Panc1 (cell line): ENCODE measurements at regions not wholly inside any gene's neighbourhood (a gene's known extent, or its start where the extent isn't known, plus 50 kb on each side); places are given as distances from the start of the nearest gene placed in this dataset.

ENCODE experiments used
- ATAC-seq: fragments of 200-7000 bp; cut with Tn5 transposase; 2 replicates; pipeline ENCODE4 v1.9.1; 2020; ENCODE audit warnings: mild to moderate bottlenecking, moderate library complexity
- BruUV-seq: library from RNA; stranded (reverse); fragments of 400-500 nt; replicated peaks from 2 replicates; lab custom pipeline; 2021; lab: Mats Ljungman, UMichigan
- CTCF ChIA-PET: fragments of 300-600 bp; sonication (Branson Sonifier 250); formaldehyde crosslinking; loops from one replicate; lab custom pipeline; 2022; ENCODE audit warnings: antibody characterized with exemption; lab: Charles Lee
- POLR2A ChIA-PET: fragments of 300-600 bp; sonication (Branson Sonifier 250); formaldehyde crosslinking; loops from one replicate; lab custom pipeline; 2022; ENCODE audit warnings: antibody characterized with exemption; lab: Charles Lee
- DNase-seq: peaks from one replicate; pipeline ENCODE4 v3.0.0-alpha.2; 2010; ENCODE audit warnings: low read depth, low spot score
- H3K27ac ChIP-seq: 2 replicates; pipeline ENCODE4 v1.5.1; 2011; ENCODE audit warnings: mild to moderate bottlenecking, low read length, inconsistent platforms
- H3K27me3 ChIP-seq: fragments of 200-500 bp; sonication (Bioruptor generic); 2 replicates; pipeline ENCODE4 v1.6.0; 2014; ENCODE audit warnings: low read length, inconsistent platforms; ENCODE audit not compliant: control insufficient read depth, insufficient read depth
- H3K36me3 ChIP-seq: fragments of 200-500 bp; sonication (Bioruptor generic); 2 replicates; pipeline ENCODE4 v1.5.1; 2014; ENCODE audit warnings: inconsistent platforms, mild to moderate bottlenecking, low read length, moderate library complexity; ENCODE audit not compliant: control insufficient read depth, insufficient read depth
- H3K4me1 ChIP-seq: 2 replicates; pipeline ENCODE4 v1.5.1; 2011; ENCODE audit warnings: inconsistent platforms, mild to moderate bottlenecking, low read length, moderate library complexity; ENCODE audit not compliant: control insufficient read depth, insufficient read depth
- H3K4me3 ChIP-seq, 2 experiments: 2 replicates each; pipeline ENCODE4 v1.5.1; 2011 to 2012; ENCODE audit warnings: low read depth in 2 of 2, low read length in 2 of 2, mild to moderate bottlenecking in 2 of 2, inconsistent platforms in 1 of 2, moderate library complexity in 1 of 2
- H3K9me3 ChIP-seq: fragments of 200-500 bp; sonication (Bioruptor generic); 2 replicates; pipeline ENCODE4 v1.5.1; 2014; ENCODE audit warnings: low read depth, mild to moderate bottlenecking, inconsistent platforms, low read length, moderate library complexity; ENCODE audit not compliant: control insufficient read depth, insufficient read depth
- POLR2AphosphoS5 ChIP-seq: IDR thresholded peaks from 2 replicates; pipeline ENCODE4 v1.6.1; 2012; ENCODE audit warnings: mild to moderate bottlenecking, low read depth, low read length, moderate library complexity
- SIN3A ChIP-seq: IDR thresholded peaks from 2 replicates; pipeline ENCODE4 v1.6.1; 2012; ENCODE audit warnings: low read depth, mild to moderate bottlenecking, low read length, moderate library complexity, borderline replicate concordance; ENCODE audit not compliant: insufficient read depth
- TCF7L2 ChIP-seq: IDR thresholded peaks from 2 replicates; pipeline ENCODE4 v1.6.1; 2011; ENCODE audit warnings: mild to moderate bottlenecking, low read depth, low read length, inconsistent platforms
- in situ Hi-C: cut with HindIII; loops from 2 replicates; pipeline ENCODE4 v1.10.0; 2016; ENCODE audit warnings: low sequenced_read_pairs, low pct_unique_long_range_greater_than_20kb
- intact Hi-C: fragments of 100-400 bp; cut with micrococcal nuclease; formaldehyde crosslinking; loops from one replicate; pipeline ENCODE4 v1.10.0; 2022; ENCODE audit not compliant: unreplicated experiment
- TF ChIP-seq, protein P1 (sequence below), 2 experiments: IDR thresholded peaks; 2 replicates each; pipeline ENCODE4 v1.6.1; 2011 to 2012; ENCODE audit warnings: low read depth in 2 of 2, control low read depth in 1 of 2, low read length in 1 of 2, mild to moderate bottlenecking in 1 of 2, moderate library complexity in 1 of 2; ENCODE audit not compliant: insufficient read depth in 1 of 2
- TF ChIP-seq, protein P2 (sequence below): fragments of 450-650 bp; IDR thresholded peaks from 2 replicates; pipeline ENCODE4 v1.5.1; 2017; ENCODE audit warnings: mild to moderate bottlenecking

DNA sequence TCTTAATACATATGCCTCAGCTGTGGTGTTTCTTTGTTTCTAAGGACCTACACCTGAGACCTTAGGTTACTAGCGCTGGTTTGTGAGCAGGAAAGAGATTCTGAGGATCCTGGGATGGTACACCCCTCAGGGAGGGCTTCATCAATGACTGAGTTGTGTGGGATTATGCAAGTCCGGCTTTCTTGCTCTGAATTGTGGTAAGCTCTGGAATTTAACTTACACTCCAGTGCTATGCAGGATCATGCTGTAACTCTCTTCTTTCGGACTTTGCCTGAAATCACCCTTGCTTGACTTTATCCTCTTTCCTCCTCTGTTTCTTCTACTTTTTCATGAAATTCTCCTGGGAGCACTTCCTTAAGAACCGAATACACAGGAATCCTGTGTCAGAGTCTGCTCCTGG is 431.5 kb upstream of the BOD1L1 start:
- H3K9me3 ChIP-seq, result no peaks in the 10 kb centered on the region
- no peak for ATAC-seq
- BruUV-seq, result no TSS peak
- intact Hi-C loops (no loop called here), in situ Hi-C loops (no loop called here)
- no peak overlapping the region for H3K4me3 ChIP-seq
- no peak overlapping the region for H3K27ac ChIP-seq
- H3K36me3 ChIP-seq, result no peaks in the 10 kb centered on the region
- ChIA-PET POLR2A (no interaction called here), CTCF (no interaction called here)
- H3K27me3 ChIP-seq, result no peaks in the 10 kb centered on the region
- no peaks in the 10 kb centered on the region for H3K4me1 ChIP-seq
- DNase-seq, result no peak
- TF ChIP-seq, protein P1, sequence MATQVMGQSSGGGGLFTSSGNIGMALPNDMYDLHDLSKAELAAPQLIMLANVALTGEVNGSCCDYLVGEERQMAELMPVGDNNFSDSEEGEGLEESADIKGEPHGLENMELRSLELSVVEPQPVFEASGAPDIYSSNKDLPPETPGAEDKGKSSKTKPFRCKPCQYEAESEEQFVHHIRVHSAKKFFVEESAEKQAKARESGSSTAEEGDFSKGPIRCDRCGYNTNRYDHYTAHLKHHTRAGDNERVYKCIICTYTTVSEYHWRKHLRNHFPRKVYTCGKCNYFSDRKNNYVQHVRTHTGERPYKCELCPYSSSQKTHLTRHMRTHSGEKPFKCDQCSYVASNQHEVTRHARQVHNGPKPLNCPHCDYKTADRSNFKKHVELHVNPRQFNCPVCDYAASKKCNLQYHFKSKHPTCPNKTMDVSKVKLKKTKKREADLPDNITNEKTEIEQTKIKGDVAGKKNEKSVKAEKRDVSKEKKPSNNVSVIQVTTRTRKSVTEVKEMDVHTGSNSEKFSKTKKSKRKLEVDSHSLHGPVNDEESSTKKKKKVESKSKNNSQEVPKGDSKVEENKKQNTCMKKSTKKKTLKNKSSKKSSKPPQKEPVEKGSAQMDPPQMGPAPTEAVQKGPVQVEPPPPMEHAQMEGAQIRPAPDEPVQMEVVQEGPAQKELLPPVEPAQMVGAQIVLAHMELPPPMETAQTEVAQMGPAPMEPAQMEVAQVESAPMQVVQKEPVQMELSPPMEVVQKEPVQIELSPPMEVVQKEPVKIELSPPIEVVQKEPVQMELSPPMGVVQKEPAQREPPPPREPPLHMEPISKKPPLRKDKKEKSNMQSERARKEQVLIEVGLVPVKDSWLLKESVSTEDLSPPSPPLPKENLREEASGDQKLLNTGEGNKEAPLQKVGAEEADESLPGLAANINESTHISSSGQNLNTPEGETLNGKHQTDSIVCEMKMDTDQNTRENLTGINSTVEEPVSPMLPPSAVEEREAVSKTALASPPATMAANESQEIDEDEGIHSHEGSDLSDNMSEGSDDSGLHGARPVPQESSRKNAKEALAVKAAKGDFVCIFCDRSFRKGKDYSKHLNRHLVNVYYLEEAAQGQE (IDR thresholded peaks at IDR 0.05; ENCODE audit: insufficient read depth in 1 of 2, low read depth in 2 of 2, low read length in 1 of 2), result no peak
- TF ChIP-seq, protein P2, sequence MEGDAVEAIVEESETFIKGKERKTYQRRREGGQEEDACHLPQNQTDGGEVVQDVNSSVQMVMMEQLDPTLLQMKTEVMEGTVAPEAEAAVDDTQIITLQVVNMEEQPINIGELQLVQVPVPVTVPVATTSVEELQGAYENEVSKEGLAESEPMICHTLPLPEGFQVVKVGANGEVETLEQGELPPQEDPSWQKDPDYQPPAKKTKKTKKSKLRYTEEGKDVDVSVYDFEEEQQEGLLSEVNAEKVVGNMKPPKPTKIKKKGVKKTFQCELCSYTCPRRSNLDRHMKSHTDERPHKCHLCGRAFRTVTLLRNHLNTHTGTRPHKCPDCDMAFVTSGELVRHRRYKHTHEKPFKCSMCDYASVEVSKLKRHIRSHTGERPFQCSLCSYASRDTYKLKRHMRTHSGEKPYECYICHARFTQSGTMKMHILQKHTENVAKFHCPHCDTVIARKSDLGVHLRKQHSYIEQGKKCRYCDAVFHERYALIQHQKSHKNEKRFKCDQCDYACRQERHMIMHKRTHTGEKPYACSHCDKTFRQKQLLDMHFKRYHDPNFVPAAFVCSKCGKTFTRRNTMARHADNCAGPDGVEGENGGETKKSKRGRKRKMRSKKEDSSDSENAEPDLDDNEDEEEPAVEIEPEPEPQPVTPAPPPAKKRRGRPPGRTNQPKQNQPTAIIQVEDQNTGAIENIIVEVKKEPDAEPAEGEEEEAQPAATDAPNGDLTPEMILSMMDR, result no peak
- no peak for TF ChIP-seq SIN3A
- TF ChIP-seq TCF7L2, result no peak
- no peak for TF ChIP-seq POLR2AphosphoS5

DNA sequence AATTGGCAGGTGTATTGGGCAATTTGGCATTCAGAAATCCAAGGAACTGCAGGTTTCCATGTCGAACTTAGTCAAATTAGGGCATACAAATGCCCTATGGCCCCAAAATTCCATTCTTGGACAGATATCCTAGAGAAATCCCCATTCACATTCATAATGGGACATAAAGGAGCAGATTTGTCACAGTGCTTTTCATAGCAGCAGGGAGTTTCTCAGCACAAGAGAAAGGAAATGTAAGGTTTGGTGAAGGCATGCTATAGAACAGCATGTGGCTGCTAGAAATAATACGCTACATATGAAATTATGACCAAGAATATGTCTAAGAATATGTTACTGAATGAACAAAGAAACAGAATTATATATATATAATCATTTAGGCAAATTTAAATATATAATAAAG is 437.5 kb upstream of the BOD1L1 start:
- no peak for ATAC-seq
- CTCF ChIA-PET, result no interaction called here

More for the DNA sequence above, 437.5 kb upstream of the BOD1L1 start:
- TF ChIP-seq TCF7L2, result no peak
- TF ChIP-seq POLR2AphosphoS5, result no peak
- TF ChIP-seq, protein P2, result no peak
- TF ChIP-seq, protein P1 (IDR thresholded peaks at IDR 0.05; ENCODE audit: insufficient read depth in 1 of 2, low read depth in 2 of 2, low read length in 1 of 2), result no peak
- no peak for TF ChIP-seq SIN3A
- Histone ChIP-seq H3K9me3 (no peaks in the 10 kb centered on the region), H3K27ac (no peak overlapping the region), H3K27me3 (no peaks in the 10 kb centered on the region), H3K36me3 (no peaks in the 10 kb centered on the region), H3K4me1 (no peaks in the 10 kb centered on the region), H3K4me3 (no peak overlapping the region)
- DNase-seq, result no peak
- BruUV-seq, result no TSS peak
- POLR2A ChIA-PET, result no interaction called here
- intact Hi-C loops, result no loop called here
- in situ Hi-C loops, result no loop called here
